ENCODE measurements at regions not wholly inside any gene's neighbourhood (a gene's known extent, or its start where the extent isn't known, plus 50 kb on each side); places are given as distances from the start of the nearest gene placed in this dataset.

DNA sequence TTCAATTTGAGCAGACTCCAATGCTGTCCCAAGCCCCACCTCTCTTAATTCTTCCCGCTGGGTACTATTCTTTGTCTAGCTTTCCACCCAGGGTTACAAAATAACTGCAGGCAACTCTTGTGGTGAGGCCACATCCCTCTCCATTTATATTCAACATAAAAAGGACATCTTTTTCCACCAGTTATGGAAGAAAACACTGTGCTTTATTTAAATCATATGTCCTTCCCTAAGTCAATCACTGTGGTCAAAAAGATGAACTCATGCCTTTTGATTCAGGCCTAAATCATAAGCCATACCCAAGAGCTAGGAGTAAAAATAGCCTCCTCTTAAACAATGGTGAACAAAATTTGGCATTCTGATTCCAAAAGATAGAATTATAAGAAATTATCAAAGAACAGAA is 386.0 kb downstream of the SEMA3D start:
- no peaks in the 10 kb centered on the region for H3K27me3 ChIP-seq (ENCODE audit: control insufficient read depth, insufficient read depth, low read length)
- DNase-seq (ENCODE audit: low read depth) = peak; percentile 20
- no peaks in the 10 kb centered on the region for H3K36me3 ChIP-seq (ENCODE audit: control insufficient read depth, insufficient read depth, low read length)
- H3K4me3 ChIP-seq (ENCODE audit: low read depth, low read length) = no peak overlapping the region
- FAIRE-seq = no peak
- TF ChIP-seq, protein P1, sequence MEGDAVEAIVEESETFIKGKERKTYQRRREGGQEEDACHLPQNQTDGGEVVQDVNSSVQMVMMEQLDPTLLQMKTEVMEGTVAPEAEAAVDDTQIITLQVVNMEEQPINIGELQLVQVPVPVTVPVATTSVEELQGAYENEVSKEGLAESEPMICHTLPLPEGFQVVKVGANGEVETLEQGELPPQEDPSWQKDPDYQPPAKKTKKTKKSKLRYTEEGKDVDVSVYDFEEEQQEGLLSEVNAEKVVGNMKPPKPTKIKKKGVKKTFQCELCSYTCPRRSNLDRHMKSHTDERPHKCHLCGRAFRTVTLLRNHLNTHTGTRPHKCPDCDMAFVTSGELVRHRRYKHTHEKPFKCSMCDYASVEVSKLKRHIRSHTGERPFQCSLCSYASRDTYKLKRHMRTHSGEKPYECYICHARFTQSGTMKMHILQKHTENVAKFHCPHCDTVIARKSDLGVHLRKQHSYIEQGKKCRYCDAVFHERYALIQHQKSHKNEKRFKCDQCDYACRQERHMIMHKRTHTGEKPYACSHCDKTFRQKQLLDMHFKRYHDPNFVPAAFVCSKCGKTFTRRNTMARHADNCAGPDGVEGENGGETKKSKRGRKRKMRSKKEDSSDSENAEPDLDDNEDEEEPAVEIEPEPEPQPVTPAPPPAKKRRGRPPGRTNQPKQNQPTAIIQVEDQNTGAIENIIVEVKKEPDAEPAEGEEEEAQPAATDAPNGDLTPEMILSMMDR (IDR thresholded peaks at IDR 0.05; ENCODE audit: insufficient read depth, low read length, severe bottlenecking) = no peak

DNA sequence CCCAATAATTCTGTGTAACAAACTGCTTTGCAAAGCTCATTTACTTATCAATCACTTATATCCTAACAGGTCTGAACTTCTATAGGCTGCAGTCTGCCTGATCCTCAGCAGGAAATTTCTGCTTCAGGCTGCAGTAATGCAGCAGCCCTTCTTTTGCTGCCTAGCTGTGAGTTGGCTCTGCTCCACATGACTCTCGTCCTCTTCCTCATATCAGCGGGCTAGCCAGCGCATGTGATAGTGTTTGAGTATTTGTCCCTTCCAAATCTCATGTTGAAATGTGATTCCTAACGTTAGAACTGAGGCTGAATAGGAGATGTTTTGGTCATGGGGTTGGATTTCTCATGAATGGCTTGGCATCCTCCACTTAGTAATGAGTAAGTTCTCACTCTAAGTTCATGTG is 387.8 kb downstream of the SEMA3D start:
- peak; percentile 92 for DNase-seq (ENCODE audit: low read depth)
- Histone ChIP-seq H3K4me3 (ENCODE audit: low read depth, low read length) (no peak overlapping the region), H3K36me3 (ENCODE audit: control insufficient read depth, insufficient read depth, low read length) (no peaks in the 10 kb centered on the region), H3K27me3 (ENCODE audit: control insufficient read depth, insufficient read depth, low read length) (no peaks in the 10 kb centered on the region)
- peak; percentile 94 for FAIRE-seq
- TF ChIP-seq, protein P1 (IDR thresholded peaks at IDR 0.05; ENCODE audit: insufficient read depth, low read length, severe bottlenecking) = no peak

DNA sequence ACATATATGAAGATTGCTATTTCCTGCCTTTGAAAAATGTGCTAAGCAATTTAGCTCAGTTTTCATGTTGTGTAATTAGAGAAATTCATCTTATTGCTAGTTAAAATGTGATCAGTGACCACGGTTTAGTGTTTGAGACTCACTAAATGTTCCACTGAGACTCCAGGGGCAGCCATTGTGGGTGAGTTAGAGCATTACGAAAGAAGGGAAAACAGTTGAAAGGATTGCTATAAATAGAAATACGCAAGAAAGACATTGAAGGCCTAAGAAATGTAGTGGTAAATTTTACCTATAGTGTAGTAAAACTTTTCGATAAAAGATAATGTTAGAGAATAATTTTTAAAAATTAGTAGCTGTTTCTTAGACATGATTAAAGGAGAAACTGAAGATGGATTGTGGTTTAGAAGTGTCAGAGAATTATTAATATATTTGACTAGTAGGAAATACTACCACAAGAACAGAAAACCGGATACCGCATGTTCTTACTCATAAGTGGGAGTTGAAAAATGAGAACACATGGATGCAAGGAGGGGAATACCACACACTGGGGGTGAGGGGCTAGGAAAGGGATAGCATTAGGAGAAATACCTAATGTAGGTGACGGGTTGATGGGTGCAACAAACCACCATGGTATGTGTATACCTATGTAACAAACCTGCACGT is 394.5 kb downstream of the SEMA3D start:
- TF ChIP-seq, protein P1 (IDR thresholded peaks at IDR 0.05; ENCODE audit: insufficient read depth, low read length, severe bottlenecking) = no peak
- FAIRE-seq (no peak), DNase-seq (ENCODE audit: low read depth) (no peak)
- no peaks in the 10 kb centered on the region for H3K36me3 ChIP-seq (ENCODE audit: control insufficient read depth, insufficient read depth, low read length)
- H3K4me3 ChIP-seq (ENCODE audit: low read depth, low read length) = no peak overlapping the region
- no peaks in the 10 kb centered on the region for H3K27me3 ChIP-seq (ENCODE audit: control insufficient read depth, insufficient read depth, low read length)

DNA sequence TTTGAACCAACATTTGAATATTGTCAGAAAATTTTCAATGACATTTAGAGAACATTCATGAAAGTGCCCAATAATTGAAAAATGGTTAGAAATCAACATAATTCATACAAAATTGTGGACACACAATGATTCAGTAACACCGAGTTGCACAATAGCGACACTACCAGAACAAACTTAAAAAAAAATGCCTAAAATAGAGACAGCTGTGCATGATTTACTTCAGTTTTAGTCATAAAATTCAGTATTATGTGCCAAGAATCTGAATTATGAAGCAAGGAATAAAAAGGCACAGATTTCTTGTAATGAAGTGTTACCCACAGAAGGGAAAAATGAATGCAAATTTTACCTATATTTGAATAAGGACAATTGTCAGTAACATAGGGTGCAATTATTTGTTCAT is 396.0 kb downstream of the SEMA3D start:
- DNase-seq (ENCODE audit: low read depth) = no peak
- Histone ChIP-seq H3K27me3 (ENCODE audit: control insufficient read depth, insufficient read depth, low read length) (no peaks in the 10 kb centered on the region), H3K4me3 (ENCODE audit: low read depth, low read length) (no peak overlapping the region), H3K36me3 (ENCODE audit: control insufficient read depth, insufficient read depth, low read length) (no peaks in the 10 kb centered on the region)
- TF ChIP-seq, protein P1 (IDR thresholded peaks at IDR 0.05; ENCODE audit: insufficient read depth, low read length, severe bottlenecking) = no peak
- FAIRE-seq = no peak

DNA sequence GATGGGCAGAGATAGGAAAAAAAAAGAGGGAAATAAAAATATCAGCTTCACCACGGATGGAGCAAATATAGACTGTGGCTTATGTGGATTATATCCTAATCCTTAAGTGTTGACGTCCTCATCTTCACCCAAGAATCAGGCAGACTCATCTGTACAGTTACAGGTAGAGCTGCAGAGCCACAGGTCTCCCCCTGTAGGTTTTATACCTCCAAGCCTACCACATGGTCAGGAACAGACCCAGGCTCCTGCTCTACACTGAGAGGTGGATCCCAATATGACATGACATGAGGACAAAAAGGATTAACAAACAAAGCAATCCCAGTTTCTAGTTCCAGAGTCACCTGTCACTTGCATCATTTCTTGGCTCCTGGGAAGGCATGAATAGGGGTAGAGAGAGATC is 400.8 kb downstream of the SEMA3D start:
- no peaks in the 10 kb centered on the region for H3K36me3 ChIP-seq (ENCODE audit: control insufficient read depth, insufficient read depth, low read length)
- DNase-seq (ENCODE audit: low read depth) = no peak
- TF ChIP-seq, protein P1 (IDR thresholded peaks at IDR 0.05; ENCODE audit: insufficient read depth, low read length, severe bottlenecking) = no peak
- H3K27me3 ChIP-seq (ENCODE audit: control insufficient read depth, insufficient read depth, low read length) = no peaks in the 10 kb centered on the region
- FAIRE-seq = no peak
- H3K4me3 ChIP-seq (ENCODE audit: low read depth, low read length) = no peak overlapping the region

DNA sequence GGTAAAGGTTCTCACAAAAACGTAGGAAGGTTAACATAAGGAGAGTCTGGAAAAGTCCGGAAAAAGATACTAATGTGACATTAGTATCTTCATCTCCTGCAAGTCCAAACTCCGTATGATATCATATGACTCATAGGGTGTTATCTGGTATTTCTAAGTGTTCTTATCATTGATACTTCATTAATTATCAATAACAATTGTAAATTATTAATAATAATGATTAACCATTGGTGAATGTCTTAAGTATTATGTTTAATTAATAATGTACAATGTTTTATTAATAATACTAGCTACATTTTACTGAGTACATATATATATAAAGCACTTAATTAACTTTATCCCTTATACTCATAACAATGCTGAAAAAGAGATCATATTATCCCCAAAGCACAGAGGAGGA is 402.4 kb downstream of the SEMA3D start:
- TF ChIP-seq, protein P1 (IDR thresholded peaks at IDR 0.05; ENCODE audit: insufficient read depth, low read length, severe bottlenecking) = no peak
- Histone ChIP-seq H3K27me3 (ENCODE audit: control insufficient read depth, insufficient read depth, low read length) (no peaks in the 10 kb centered on the region), H3K36me3 (ENCODE audit: control insufficient read depth, insufficient read depth, low read length) (no peaks in the 10 kb centered on the region), H3K4me3 (ENCODE audit: low read depth, low read length) (no peak overlapping the region)
- FAIRE-seq (no peak), DNase-seq (ENCODE audit: low read depth) (no peak)

Data from bronchial epithelial cell (primary cell).